22Rv1 (cell line): ENCODE measurements at regions not wholly inside any gene's neighbourhood (a gene's known extent, or its start where the extent isn't known, plus 50 kb on each side); places are given as distances from the start of the nearest gene placed in this dataset.

Experiments used
- CTCF ChIP-seq: fragments of 450-650 bp; IDR thresholded peaks from 2 replicates; pipeline ENCODE4 v1.5.1; 2017; ENCODE audit warnings: mild to moderate bottlenecking
- ZFX ChIP-seq: fragments of 450-650 bp; IDR thresholded peaks from 2 replicates; pipeline ENCODE4 v1.6.1; 2017; ENCODE audit warnings: antibody characterized with exemption, borderline replicate concordance

- no peak for TF ChIP-seq CTCF
- TF ChIP-seq ZFX = no peak
These were observed 260.1 kb upstream of the PLSCR5 start for GRCh38 chr3:146865175-146865755.
